ENCODE measurements at regions not wholly inside any gene's neighbourhood (a gene's known extent, or its start where the extent isn't known, plus 50 kb on each side); places are given as distances from the start of the nearest gene placed in this dataset.
"Not testable (repeated sequence)": the region's sequence is repeated elsewhere in the genome, so short reads cannot be mapped to it uniquely, and the experiment has no call there.

DNA sequence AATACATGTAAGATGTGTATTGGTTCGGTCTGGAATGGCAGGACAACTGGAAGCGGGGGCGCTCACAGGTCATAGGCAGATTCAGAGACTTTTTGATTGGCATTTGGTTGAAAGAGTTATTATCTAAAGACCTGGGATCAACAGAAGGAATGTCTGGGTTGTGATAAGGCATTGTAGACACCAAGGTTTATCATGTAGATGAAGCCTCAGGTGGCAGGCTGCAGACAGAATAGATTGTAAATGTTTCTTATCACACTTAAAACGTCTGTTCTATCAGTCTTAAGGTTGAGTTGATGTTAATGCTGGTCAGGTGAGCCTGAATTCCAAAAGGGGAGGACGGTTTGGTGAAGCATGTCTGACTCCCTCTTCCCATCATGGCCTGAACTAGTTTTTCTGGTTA is 295.9 kb upstream of the PROK2 start:
- no peak for DNase-seq (ENCODE audit: low spot score)

DNA sequence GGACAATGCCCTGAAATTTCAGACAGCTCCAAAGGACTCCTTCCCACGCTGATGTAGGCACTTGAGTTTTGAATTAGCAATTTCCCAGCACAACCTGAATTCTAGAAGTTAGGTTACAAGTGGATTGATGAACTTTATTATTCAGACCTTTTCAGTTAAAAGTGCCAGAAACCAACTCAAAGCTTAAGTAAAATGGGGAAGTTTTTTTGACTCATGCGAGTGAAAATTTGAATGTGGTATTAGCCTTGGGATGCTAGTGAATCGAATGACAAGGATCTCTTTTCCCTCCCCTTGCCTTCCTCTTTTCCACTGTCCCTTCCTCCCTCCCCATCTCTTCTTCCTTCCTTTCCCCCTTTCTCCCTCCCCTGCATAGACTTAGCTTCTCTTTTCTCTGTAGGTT is 295.1 kb upstream of the PROK2 start:
- no peak for DNase-seq (ENCODE audit: low spot score)

DNA sequence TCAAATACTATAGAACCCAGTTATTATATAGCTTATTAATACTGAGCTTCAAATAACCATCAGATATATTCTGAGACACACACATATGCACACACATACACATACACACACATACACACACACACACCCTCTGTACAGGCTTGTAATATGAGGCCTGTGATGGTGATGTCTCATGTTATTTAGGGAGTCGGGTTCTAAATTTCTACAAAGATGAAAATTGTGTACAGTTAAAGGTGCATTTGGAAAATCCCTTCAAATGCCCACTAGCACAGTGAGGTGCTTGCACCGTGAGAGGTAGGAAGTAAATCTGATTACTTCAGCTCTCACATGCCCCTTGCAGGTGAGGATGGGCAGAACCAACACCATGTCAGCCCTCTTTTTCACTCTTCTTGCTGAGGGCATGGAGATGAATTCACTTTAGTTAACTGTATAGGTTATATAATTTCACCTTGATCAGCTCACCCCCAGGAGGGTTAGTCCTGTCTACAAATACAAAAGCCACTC is 294.5 kb upstream of the PROK2 start:
- DNase-seq (ENCODE audit: low spot score), result no peak

DNA sequence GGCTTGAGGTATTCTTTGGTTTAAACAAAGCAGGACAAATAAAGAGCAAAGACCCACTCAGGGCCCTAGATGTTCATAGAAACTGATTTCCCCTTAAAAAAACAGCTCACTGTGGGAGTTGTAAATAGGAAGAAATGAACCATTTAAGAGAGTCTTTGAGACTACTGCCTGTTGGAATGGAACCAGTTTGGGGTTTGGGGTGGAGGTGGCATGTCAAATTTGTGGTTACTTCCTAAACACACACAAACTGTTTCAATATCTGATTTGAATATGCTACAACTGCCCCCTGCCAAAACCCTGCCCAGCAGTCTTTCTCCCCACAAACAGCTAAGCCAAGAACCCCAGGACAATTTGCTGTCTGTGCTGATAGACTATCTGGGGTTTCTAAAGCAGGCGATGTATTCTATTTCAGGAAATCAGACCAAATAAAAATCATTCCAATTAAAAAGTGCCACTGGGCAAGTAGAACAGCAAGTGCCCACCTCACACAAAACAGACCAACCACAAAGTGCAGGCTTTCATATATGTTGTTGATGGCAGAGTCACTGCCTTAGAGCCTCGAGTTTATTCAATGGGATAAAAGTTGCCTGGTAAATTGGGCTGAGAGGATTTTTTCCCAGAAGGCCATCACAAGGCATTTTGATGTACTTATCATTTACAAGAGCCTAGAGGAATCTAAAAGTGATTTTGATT is 293.9 kb upstream of the PROK2 start:
- no peak for DNase-seq (ENCODE audit: low spot score)

DNA sequence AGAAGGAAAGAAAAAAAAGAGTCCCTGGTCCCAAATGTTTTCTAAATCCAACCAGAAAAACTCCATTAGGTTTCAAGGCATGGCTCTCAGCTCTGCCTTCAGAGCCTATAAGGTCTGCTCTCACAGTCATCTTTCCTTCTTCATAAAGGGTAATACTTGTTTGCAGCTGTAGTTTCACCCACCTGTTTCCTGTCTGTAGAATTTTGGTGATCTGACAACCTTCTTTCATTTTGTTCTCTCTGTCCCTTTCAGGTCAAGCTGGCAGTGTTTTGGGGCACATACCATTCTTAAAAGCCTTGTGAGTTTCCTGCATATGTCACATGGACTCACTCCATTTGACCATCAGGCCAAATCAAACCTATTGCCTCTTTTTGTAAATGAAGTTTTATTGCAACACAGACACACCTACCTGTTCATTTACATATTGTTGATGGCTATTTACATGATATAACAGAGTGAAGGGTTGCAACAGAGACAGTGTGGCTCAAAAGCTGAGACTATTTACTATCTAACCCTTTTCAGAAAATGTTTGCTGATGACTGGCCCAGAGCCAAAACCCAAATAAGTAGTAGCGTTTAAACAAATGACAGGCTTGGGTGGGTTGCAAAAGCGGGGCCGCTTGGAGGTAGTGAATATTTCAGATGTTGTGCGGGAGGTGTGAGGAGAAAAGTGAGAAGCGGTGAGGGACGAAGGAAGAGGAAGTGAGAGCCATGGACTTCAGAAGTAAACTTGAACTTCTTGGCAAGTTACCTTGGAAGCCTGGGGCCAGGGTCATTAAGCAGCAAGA is 292.7 kb upstream of the PROK2 start:
- no peak for DNase-seq (ENCODE audit: low spot score)

DNA sequence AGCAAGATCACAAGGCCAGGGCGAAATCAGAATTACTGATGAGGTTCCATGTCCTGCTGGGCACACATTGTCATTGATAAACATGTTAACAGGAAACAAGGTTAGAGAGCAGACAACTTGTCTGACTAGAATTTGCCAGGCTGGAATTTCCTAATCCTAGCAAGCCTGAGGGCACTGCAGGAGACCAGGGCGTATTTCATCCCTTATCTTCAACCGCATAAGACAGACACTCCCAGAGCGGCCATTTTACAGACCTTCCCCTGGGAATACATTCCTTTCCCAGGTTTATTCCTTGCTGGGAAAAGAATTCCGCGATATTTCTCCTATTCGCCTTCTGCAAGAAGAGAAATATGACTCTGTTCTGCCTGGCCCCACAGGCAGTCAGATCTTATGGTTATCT is 290.9 kb upstream of the PROK2 start:
- DNase-seq (ENCODE audit: low spot score), result not testable (repeated sequence)

DNA sequence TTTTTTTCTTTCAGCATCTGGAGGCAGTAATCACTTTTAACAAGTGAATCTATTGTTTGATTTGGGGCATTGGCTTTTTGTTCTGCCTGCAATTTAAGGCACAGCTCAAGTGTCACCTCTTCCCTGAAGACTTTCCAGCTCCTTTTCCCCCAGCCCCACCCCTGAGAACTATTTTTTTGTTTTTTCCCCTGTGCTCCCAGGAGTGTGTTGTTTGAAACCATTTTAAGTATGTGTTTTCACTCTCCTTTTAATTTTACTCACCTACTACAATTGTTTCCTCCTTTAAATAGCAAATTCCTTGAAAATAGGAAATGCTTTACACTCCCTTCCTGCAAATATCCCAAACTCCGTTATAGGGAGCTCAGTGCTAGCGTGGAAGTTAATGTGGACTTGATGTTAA is 286.7 kb upstream of the PROK2 start:
- DNase-seq (ENCODE audit: low spot score), result no peak

DNA sequence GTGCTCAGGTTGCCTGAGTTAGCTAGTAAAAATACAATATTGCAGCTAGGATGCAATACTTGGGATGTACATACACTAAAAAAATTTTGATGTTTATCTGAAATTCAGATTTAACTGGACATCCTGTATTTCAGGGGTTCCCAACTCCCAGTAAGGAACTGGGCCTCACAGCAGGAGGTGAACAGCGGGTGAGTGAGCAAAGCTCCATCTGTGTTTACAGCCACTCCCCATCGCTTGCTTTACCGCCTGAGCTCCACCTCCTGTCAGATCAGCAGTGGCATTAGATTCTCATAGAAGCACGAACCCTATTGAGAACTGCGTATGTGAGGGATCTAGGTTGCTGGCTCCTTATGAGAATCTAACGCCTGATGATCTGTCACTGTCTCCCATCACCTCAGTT is 285.1 kb upstream of the PROK2 start:
- no peak for DNase-seq (ENCODE audit: low spot score)

DNA sequence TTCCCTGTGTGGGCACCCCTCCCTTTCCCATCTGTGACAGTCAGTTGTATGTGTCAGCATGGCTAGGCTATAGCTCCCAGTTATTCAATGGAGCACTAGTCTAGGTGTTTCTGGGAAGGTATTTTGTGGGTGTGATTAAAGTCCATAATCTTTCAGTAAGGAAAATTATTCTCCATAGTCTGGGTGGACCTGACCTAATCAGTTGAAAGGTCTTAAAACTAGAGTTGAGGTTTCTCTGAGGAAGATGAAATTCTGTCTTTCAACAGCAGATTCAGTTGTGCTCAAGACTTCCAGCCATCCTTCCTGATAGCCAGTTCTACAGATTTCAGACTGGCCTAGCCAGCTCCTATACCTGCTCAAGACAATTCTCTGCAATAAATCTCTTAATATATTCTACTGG is 284.6 kb upstream of the PROK2 start:
- DNase-seq (ENCODE audit: low spot score), result no peak

DNA sequence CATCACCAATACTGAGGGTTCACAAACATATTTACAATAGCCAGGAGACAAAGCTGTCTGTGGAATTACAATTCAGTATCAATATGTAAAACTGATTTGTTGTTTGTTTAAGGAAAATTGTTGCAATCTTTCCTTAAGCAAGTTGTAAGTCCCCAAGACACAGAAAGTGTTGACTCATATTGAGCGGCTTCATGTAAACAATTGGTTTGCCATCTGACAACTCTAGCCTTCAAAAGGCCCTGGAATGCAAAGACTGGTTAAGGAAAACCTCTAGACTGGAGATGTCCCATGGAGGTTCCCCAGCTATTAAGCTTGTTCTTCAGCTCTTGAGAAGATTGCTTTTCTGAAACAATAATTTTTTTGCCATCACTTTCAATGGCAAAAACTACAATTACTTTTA is 283.7 kb upstream of the PROK2 start:
- no peak for DNase-seq (ENCODE audit: low spot score)

DNA sequence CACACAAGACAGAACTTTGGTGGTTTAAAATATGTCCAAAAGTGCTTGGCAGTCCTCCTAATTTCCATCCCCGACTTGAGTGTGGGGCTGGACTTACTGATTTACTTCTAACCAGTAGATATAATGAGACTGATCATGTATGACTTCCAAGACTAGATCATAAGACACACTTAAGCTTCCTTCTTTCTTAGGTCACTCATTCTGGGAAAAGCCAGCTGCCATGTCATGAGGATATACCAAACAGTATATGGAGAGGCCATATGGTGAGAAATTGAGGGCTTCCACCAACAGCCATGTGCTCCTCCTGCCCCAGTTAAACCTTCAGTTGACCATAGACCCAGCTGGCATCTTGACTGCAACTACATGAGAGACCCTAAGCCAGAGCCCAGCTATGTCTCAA is 282.8 kb upstream of the PROK2 start:
- no peak for DNase-seq (ENCODE audit: low spot score)

DNA sequence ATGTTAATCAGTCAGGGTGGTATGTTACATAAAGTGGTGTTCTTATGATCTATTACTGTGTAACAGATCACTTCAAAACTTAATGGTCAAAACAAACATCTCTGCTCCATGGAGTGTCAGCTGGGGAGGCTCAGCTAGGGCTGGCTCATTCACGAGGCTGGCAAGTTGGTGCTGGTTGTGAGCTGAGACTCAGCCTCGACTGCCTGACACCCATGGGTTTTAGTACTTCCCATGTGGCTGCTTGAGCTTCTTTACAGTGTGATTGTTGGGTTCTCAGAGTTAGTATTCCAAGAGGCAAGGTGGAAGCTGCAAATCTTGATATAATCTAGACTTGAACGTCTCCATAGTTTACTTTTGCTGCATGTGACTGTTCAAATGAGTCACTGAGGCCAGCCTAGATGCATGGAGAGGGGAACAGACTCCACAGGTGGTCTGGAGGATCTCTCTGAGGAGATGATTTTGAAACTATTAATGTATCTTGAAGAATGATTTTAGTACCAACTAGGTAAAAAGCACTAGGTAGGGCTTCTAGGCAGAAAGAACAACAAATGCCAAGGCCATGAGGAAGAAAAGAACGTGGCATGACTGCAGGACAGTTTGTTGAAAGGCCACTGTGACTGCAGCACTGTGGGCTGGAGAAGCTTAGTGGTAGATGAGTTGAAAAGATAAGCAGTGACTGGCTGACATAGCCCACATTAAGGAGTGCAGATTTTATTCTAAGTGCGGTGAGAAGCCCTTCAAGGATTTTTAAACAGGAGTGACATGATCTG is 281.1 kb upstream of the PROK2 start:
- DNase-seq (ENCODE audit: low spot score), result no peak

DNA sequence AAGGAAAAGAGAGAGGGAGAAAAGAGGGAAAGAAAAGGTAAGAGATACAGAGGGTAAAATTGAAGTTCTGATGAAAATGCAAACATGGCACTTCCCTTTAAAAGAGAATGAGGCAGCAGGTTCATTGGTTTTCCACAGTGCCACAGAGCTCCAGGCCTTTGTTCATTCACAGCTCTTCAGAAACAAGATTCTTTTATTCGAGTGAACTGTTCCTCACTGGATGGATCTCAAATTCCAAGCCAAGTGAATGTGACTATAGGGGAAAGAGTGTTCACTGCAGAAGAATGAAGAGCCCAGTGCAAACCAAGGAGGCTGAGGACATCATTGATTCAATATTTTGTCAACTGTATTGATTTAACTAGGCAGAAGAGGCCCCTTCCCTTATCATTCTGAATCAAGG is 280.3 kb upstream of the PROK2 start:
- DNase-seq (ENCODE audit: low spot score), result no peak

DNA sequence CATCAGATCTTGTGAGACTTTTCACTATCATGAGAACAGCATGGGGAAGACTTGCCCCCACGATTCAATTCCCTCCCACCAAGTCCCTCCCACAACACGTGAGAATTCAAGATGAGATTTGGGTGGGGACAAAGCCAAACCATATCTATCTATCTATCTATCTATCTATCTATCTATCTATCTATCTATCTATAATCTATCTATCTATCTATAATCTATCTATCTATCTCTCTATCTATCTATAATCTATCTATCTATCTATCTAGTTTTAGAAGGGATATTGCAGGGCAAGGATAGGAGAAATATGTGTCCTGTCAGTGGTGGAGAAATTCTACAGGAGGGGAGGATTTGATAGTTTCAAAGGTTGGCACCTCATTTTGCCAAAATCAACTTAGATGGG is 279.8 kb upstream of the PROK2 start:
- not testable (repeated sequence) for DNase-seq (ENCODE audit: low spot score)

DNA sequence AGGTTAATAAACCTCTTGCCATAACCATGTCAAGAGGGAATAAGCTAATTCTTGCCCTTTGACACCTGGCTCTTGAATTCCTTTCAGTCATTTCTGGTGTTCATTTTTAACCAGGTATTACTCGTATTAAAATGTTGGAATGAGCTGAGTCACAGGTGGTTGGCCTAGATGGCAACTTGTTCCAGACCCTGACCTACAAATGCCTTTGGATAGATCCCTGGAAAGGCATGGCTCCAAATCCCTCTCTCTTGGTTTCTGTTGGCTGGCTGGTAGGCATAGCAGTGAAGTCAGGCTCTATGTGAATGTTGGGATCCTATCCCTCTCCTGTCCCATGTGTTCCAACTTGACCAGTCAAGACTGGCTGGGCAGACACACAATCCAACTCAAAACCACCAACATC is 277.1 kb upstream of the PROK2 start:
- no peak for DNase-seq (ENCODE audit: low spot score)

DNA sequence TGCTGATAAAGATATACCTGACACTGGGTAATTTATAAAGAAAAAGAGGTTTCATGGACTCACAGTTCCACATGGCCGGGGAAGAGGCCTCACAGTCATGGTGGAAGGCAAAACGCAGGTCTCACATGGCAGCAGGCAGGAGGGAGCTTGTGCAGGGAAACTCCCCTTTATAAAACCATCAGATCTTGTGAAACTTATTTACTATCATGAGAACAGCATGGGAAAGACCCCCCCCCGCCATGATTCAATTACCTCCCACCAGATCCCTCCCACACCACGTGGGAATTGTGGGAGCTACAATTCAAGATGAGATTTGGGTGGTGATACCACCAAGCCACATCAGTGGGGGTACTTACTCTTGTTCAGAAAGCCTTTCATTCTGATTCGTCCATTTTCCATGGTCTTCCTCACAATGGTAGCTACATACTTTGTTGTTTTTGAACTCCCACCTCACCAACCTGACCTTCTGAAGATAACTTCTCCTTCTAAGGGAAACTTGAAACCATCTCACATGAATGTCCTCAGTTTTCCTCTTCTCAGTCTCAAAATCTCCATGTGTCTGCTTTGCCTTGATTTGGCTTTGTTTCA is 275.6 kb upstream of the PROK2 start:
- DNase-seq (ENCODE audit: low spot score), result no peak

DNA sequence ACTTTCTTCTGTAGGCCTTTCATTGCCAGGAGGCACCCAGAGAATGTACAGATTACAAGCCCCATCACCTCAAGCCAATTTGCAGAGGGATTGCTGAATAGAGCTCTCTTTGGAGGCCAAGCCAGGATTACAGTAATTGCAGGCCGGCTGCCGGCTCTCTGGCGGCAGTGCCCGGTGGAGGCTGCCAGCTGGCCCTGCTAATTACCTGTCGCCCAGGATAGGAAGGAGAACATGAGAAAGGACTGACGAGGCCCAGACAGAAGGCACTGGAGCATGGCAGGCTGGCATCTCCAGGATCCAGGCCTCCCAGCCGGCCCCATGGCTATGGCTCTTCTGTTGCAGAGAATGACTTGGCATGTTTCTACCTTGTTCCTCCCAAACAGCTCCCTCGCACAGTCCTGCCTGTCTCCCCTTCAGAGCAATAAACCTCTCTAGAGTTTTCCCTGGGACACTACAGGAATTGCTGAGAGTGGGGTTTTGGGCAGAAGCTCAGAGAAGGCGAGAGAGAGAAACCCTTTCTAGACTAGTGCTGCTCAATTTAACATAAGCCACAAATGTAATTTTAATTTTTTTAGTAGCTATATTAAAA is 273.6 kb upstream of the PROK2 start:
- no peak for DNase-seq (ENCODE audit: low spot score)

DNA sequence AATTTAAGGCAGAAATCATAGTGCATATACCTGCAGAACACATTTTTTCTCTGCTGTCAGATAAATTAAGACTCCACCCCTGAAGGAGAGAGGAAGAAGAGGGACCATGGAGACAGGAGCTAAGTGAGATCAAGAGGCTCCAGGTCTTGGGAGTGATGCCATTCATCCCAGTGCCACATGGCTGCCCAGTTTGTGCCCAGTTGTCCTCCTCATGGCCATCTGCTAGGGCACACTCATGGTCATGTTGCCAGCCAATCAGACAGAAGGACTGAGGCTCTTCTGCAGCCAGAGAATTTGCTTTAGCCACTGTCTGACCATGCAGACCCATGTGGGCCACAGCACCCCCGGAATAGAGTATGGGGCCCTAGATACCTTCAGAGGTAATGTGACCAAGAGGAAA is 270.5 kb upstream of the PROK2 start:
- no peak for DNase-seq (ENCODE audit: low spot score)

DNA sequence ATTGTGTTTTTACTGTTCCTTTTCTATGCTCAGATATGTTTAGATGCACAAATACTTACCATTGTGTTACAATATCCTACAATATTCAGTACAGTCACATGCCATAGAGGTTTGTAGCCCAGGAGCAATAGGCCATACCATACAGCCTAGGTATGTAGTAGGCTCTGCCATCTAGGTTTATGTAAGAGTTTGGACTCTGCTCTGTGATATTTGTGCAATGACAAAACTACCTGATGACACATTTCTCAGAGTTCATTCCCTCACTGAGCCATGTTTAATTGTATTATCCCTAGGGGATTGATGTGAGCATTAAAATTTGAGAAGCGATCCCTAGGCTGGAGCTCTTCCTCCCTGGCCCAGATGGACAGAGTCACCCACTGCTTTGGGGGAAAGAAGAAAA is 270.0 kb upstream of the PROK2 start:
- no peak for DNase-seq (ENCODE audit: low spot score)

DNA sequence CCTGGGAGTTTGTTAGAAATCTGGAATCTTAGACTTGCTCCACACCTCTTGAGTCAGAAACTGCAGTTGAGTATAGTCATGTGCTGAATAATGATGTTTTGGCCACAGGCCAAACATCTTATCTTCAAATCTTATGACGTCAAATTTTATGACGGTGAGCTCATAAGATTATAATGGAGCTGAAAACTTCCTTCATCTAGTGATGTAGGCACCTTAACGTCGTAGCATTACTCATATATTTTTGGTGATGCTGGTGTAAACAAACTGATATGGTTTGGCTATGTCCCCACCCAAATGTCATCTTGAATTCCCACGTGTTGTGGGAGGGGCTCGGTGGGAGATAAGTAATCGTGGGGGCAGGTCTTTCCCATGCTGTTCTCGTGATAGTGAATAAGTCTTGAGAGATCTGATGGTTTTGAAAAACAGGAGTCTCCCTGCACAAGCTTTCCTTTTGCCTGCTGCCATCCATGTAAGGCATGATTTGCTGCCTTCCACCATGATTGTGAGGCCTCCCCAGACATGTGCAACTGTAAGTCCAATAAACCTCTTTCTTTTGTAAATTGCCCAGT is 268.0 kb upstream of the PROK2 start:
- no peak for DNase-seq (ENCODE audit: low spot score)

DNA sequence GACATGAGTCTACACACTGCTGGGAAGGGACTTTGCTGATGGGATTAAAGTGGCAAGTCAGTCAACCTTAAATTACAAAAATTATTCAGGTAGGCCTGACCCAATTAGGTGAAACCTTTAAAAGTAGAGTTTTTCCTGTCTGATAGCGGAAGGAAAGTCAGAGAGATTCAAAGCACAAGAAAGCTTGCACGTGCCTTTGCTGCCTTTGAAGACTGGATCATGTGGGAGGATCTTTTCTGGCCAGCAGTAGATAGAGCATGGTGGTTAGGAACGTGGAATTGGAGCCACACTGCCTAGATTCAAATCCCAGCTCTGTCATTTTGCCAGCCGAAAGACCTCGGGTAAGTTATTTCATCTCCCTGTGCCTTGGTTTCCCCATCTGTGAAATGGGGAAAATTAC is 265.8 kb upstream of the PROK2 start:
- no peak for DNase-seq (ENCODE audit: low spot score)
